Lower lobe of right lung (tissue), 2 donors: ENCODE measurements at regions not wholly inside any gene's neighbourhood (a gene's known extent, or its start where the extent isn't known, plus 50 kb on each side); places are given as distances from the start of the nearest gene placed in this dataset.

Experiments used
- ATAC-seq, 2 donors: fragments of 200-7000 bp; cut with Tn5 transposase; one replicate each; pipeline ENCODE4 v1.9.1; 2020 to 2022; ENCODE audit warnings: mild to moderate bottlenecking in 2 of 2, moderate library complexity in 2 of 2
- DNase-seq: peaks from one replicate; pipeline ENCODE4 v3.0.0-alpha.2; 2020
- H3K27ac ChIP-seq: fragments of 200-600 bp; one replicate; pipeline ENCODE4 v1.8.0; 2022
- H3K27me3 ChIP-seq: fragments of 200-600 bp; one replicate; pipeline ENCODE4 v1.8.0; 2022; ENCODE audit warnings: low read depth
- H3K36me3 ChIP-seq: fragments of 200-600 bp; one replicate; pipeline ENCODE4 v1.8.0; 2022; ENCODE audit warnings: mild to moderate bottlenecking
- H3K4me1 ChIP-seq: fragments of 200-600 bp; one replicate; pipeline ENCODE4 v1.8.0; 2022
- H3K4me3 ChIP-seq: fragments of 200-600 bp; one replicate; pipeline ENCODE4 v1.8.0; 2022; ENCODE audit warnings: mild to moderate bottlenecking
- H3K9me3 ChIP-seq: fragments of 200-600 bp; one replicate; pipeline ENCODE4 v1.8.0; 2022
- CTCF ChIP-seq: fragments of 200-600 bp; IDR thresholded peaks from one replicate; pipeline ENCODE4 v1.8.0; 2022; ENCODE audit warnings: antibody characterized with exemption, mild to moderate bottlenecking
- intact Hi-C: fragments of 100-400 bp; cut with DNase I; formaldehyde crosslinking; loops from one replicate; pipeline ENCODE4 v1.11.0; 2022
- donor health status: DM: no; HTN: yes; CAD: no; lungs with severe emphysema.

- Histone ChIP-seq H3K36me3 (no peaks in the 10 kb centered on the region), H3K27me3 (no peaks in the 10 kb centered on the region), H3K4me1 (no peaks in the 10 kb centered on the region), H3K9me3 (peaks cover 8% of the 10 kb centered on the region), H3K27ac (no peak overlapping the region), H3K4me3 (no peak overlapping the region)
- TF ChIP-seq CTCF: no peak
- peak; percentile 84 for DNase-seq
- intact Hi-C loops: no loop called here
- ATAC-seq: peak; percentile 79 to 81
Measured at GRCh38 chr7:91759205-91759863, 121.2 kb downstream of the MTERF1 start.

- H3K27ac ChIP-seq: no peak overlapping the region
- DNase-seq (no peak), ATAC-seq (no peak)
- H3K9me3 ChIP-seq: peaks cover 25% of the 10 kb centered on the region
- intact Hi-C loops: no loop called here
- no peaks in the 10 kb centered on the region for H3K27me3 ChIP-seq
- no peaks in the 10 kb centered on the region for H3K36me3 ChIP-seq
- H3K4me1 ChIP-seq: no peaks in the 10 kb centered on the region
- no peak for TF ChIP-seq CTCF
- no peak overlapping the region for H3K4me3 ChIP-seq
Measured at GRCh38 chr7:91767820-91768219, 112.7 kb downstream of the MTERF1 start.

- Histone ChIP-seq H3K27me3 (no peaks in the 10 kb centered on the region), H3K4me3 (no peak overlapping the region), H3K36me3 (no peaks in the 10 kb centered on the region), H3K27ac (no peak overlapping the region), H3K9me3 (peaks cover 2% of the 10 kb centered on the region), H3K4me1 (no peaks in the 10 kb centered on the region)
- intact Hi-C loops: no loop called here
- ATAC-seq (no peak), DNase-seq (no peak)
- TF ChIP-seq CTCF: no peak
Measured at GRCh38 chr7:91771394-91771793, 109.1 kb downstream of the MTERF1 start.

GRCh38 chr7:91771921-91772815 is 108.3 kb downstream of the MTERF1 start:
- intact Hi-C loops: no loop called here
- TF ChIP-seq CTCF: no peak
- no peak for ATAC-seq
- no peaks in the 10 kb centered on the region for H3K9me3 ChIP-seq
- H3K4me1 ChIP-seq: no peaks in the 10 kb centered on the region
- H3K27me3 ChIP-seq: no peaks in the 10 kb centered on the region
- no peak for DNase-seq
- no peaks in the 10 kb centered on the region for H3K36me3 ChIP-seq
- no peak overlapping the region for H3K4me3 ChIP-seq
- H3K27ac ChIP-seq: no peak overlapping the region

GRCh38 chr7:91776171-91776570 is 104.3 kb downstream of the MTERF1 start:
- no peak for ATAC-seq
- H3K4me1 ChIP-seq: no peaks in the 10 kb centered on the region
- no peak overlapping the region for H3K27ac ChIP-seq
- no peaks in the 10 kb centered on the region for H3K36me3 ChIP-seq
- H3K9me3 ChIP-seq: no peaks in the 10 kb centered on the region
- H3K4me3 ChIP-seq: no peak overlapping the region
- no peak for TF ChIP-seq CTCF
- intact Hi-C loops: no loop called here
- H3K27me3 ChIP-seq: no peaks in the 10 kb centered on the region
- DNase-seq: no peak
